HepG2 (cell line): ENCODE measurements at regions not wholly inside any gene's neighbourhood (a gene's known extent, or its start where the extent isn't known, plus 50 kb on each side); places are given as distances from the start of the nearest gene placed in this dataset.

Source experiments
- ATAC-seq: fragments of 200-7000 bp; cut with Tn5 transposase; 3 replicates; pipeline ENCODE4 v1.9.1; 2020; ENCODE audit warnings: mild to moderate bottlenecking, moderate library complexity
- BruUV-seq: library from RNA; stranded (reverse); fragments of 400-500 nt; replicated peaks from 2 replicates; lab custom pipeline; 2021; lab: Mats Ljungman, UMichigan
- CTCF ChIA-PET: fragments of 300-600 bp; formaldehyde crosslinking; extraction: SDS; loops from one replicate; lab custom pipeline; 2021; ENCODE audit warnings: low total read pairs, inconsistent platforms, low intra/inter-chr PET ratio; lab: Yijun Ruan, JAX
- POLR2A ChIA-PET: fragments of 350-600 bp; sonication (Branson Sonifier 250); formaldehyde crosslinking; loops from one replicate; lab custom pipeline; 2020; ENCODE audit warnings: antibody characterized with exemption, inconsistent platforms; lab: Yijun Ruan, JAX
- DNase-seq: peaks from one replicate; pipeline ENCODE4 v3.0.0-alpha.2; 2015; ENCODE audit warnings: low spot score
- FAIRE-seq: peaks from 3 replicates; lab custom pipeline; 2011; peaks lifted over from hg19 to GRCh38; lab: Jason Lieb, UNC
- H2AFZ ChIP-seq: one replicate; pipeline ENCODE4 v1.6.1; 2011; ENCODE audit warnings: low read length, inconsistent platforms
- H3K27ac ChIP-seq: fragments of 300-600 bp; 3 replicates; pipeline ENCODE4 v1.8.0; 2011; ENCODE audit warnings: mixed run types, mild to moderate bottlenecking, mixed read lengths, low read length, inconsistent platforms; ENCODE audit not compliant: insufficient read depth; ENCODE audit errors: extremely low read length
- H3K27me3 ChIP-seq, 2 experiments: fragments of 200-600 bp in 1 of 2; 2 replicates in 1 of 2; 3 replicates in 1 of 2; pipeline versions ENCODE4 v1.6.0 to v1.8.0; 2011; ENCODE audit warnings: low read length in 2 of 2, mild to moderate bottlenecking in 2 of 2, moderate library complexity in 2 of 2, inconsistent platforms in 1 of 2; ENCODE audit not compliant: insufficient read depth in 2 of 2, control insufficient read depth in 1 of 2
- H3K36me3 ChIP-seq, 2 experiments: fragments of 200-600 bp in 1 of 2; replicated peaks in 1 of 2; 2 replicates in 1 of 2; 3 replicates in 1 of 2; pipeline versions ENCODE4 v1.5.1 to v1.8.0; 2011; ENCODE audit warnings: low read length in 2 of 2, inconsistent platforms in 1 of 2; ENCODE audit not compliant: insufficient read depth in 2 of 2, control insufficient read depth in 1 of 2
- H3K4me1 ChIP-seq: 2 replicates; pipeline ENCODE4 v1.5.1; 2012; ENCODE audit warnings: low read length, inconsistent platforms; ENCODE audit not compliant: insufficient read depth
- H3K4me2 ChIP-seq: 2 replicates; pipeline ENCODE4 v1.6.0; 2011; ENCODE audit warnings: low read depth, low read length, inconsistent platforms
- H3K4me3 ChIP-seq, 3 experiments: fragments of 200-600 bp in 1 of 3; sonication (generic), shearing (Covaris generic) in 1 of 3; replicated peaks in 1 of 3; 2 replicates each; pipeline ENCODE4 v1.5.1; 2011 to 2016; ENCODE audit warnings: low read length in 3 of 3, inconsistent platforms in 2 of 3, low read depth in 2 of 3, mild to moderate bottlenecking in 2 of 3, control low read depth in 1 of 3, mixed read lengths in 1 of 3; ENCODE audit not compliant: insufficient read depth in 1 of 3
- H3K79me2 ChIP-seq: one replicate; pipeline ENCODE4 v1.6.1; 2011; ENCODE audit warnings: low read length, inconsistent platforms; ENCODE audit not compliant: insufficient read depth
- H3K9ac ChIP-seq: 2 replicates; pipeline ENCODE4 v1.6.0; 2011; ENCODE audit warnings: mild to moderate bottlenecking, low read depth, low read length, inconsistent platforms; ENCODE audit not compliant: insufficient read depth
- H3K9me3 ChIP-seq: 2 replicates; pipeline ENCODE4 v1.5.1; 2012; ENCODE audit warnings: mild to moderate bottlenecking, low read length
- H4K20me1 ChIP-seq: 2 replicates; pipeline ENCODE4 v1.6.0; 2011; ENCODE audit warnings: inconsistent platforms, mild to moderate bottlenecking, low read length, moderate library complexity; ENCODE audit not compliant: insufficient read depth
- ATRX ChIP-seq: sonication (generic); formaldehyde crosslinking; IDR thresholded peaks from 2 replicates; pipeline ENCODE4 v1.4.0; 2020; ENCODE audit warnings: missing genetic modification reagents, borderline replicate concordance
- BORCS8-MEF2B ChIP-seq: sonication (generic); formaldehyde crosslinking; IDR thresholded peaks from 2 replicates; pipeline ENCODE4 v1.8.0; 2022; ENCODE audit warnings: mild to moderate bottlenecking, missing genetic modification reagents
- GATAD2A ChIP-seq: IDR thresholded peaks from 2 replicates; pipeline ENCODE4 v1.6.1; 2016
- GLMP ChIP-seq: sonication (generic); formaldehyde crosslinking; IDR thresholded peaks from 2 replicates; pipeline ENCODE4 v1.9.0; 2021; ENCODE audit warnings: missing genetic modification reagents, mild to moderate bottlenecking, borderline replicate concordance
- GMEB2 ChIP-seq: IDR thresholded peaks from 2 replicates; pipeline ENCODE4 v1.6.1; 2016; ENCODE audit warnings: missing biosample characterization, missing genetic modification reagents, low read depth
- HNF4A ChIP-seq: sonication (generic); formaldehyde crosslinking; IDR thresholded peaks from 2 replicates; pipeline ENCODE4 v1.4.0; 2020; ENCODE audit warnings: missing genetic modification reagents
- NCOA1 ChIP-seq: sonication (generic); formaldehyde crosslinking; IDR thresholded peaks from 2 replicates; pipeline ENCODE4 v1.9.0; 2021; ENCODE audit warnings: missing genetic modification reagents
- RBAK ChIP-seq: sonication (generic); formaldehyde crosslinking; IDR thresholded peaks from 2 replicates; pipeline ENCODE4 v1.5.1; 2020; ENCODE audit warnings: mild to moderate bottlenecking, missing genetic modification reagents
- TP53 ChIP-seq: sonication (generic); formaldehyde crosslinking; conservative IDR thresholded peaks from 2 replicates; pipeline ENCODE4 v1.4.0; 2020; ENCODE audit warnings: missing genetic modification reagents
- ZBTB21 ChIP-seq: sonication (generic); formaldehyde crosslinking; IDR thresholded peaks from 2 replicates; pipeline ENCODE4 v1.4.0; 2020; ENCODE audit warnings: missing genetic modification reagents
- ZKSCAN1 ChIP-seq: fragments of 150-350 bp; IDR thresholded peaks from 2 replicates; pipeline ENCODE4 v1.6.1; 2014; ENCODE audit warnings: low read length
- ZNF567 ChIP-seq: sonication (generic); formaldehyde crosslinking; IDR thresholded peaks from 2 replicates; pipeline ENCODE4 v1.8.1; 2023; ENCODE audit warnings: mild to moderate bottlenecking, missing genetic modification reagents, borderline replicate concordance
- ZNF598 ChIP-seq: sonication (generic); formaldehyde crosslinking; IDR thresholded peaks from 2 replicates; pipeline ENCODE4 v1.5.1; 2020; ENCODE audit warnings: mild to moderate bottlenecking, missing genetic modification reagents, borderline replicate concordance
- WGBS: methylation state at CpG from one replicate; pipeline ENCODE4 v1.1.6; 2017; ENCODE audit warnings: low lambda C conversion rate; 5-methylcytosine and 5-hydroxymethylcytosine counted together
- in situ Hi-C: cut with HindIII; loops from 2 replicates; pipeline ENCODE4 v1.10.0; 2017; ENCODE audit warnings: low pct_unique_long_range_greater_than_20kb; ENCODE audit not compliant: extremely low pct_ligation_motif_present
- intact Hi-C: fragments of 100-400 bp; cut with micrococcal nuclease; formaldehyde crosslinking; loops from one replicate; pipeline ENCODE4 v1.10.0; 2022; ENCODE audit not compliant: unreplicated experiment

GRCh38 chr11:93053864-93054263 is 84.4 kb downstream of the MTNR1B start:
- no peak for FAIRE-seq
- ATAC-seq = no peak
- H3K79me2 ChIP-seq = no peaks in the 10 kb centered on the region
- ChIA-PET CTCF (no interaction called here), POLR2A (no interaction called here)
- no peak overlapping the region for H3K4me2 ChIP-seq
- H3K4me1 ChIP-seq = no peaks in the 10 kb centered on the region
- TF ChIP-seq ATRX (CRISPR knock-in tag) (no peak), TP53 (CRISPR knock-in tag) (no peak), RBAK (CRISPR knock-in tag) (no peak), ZNF598 (no peak), NCOA1 (CRISPR knock-in tag) (no peak), GLMP (no peak), GMEB2 (no peak), GATAD2A (CRISPR knock-in tag) (no peak), ZKSCAN1 (no peak), BORCS8-MEF2B (no peak), ZNF567 (CRISPR knock-in tag) (no peak), HNF4A (no peak), ZBTB21 (CRISPR knock-in tag) (no peak)
- no peak for DNase-seq
- no peak overlapping the region for H2AFZ ChIP-seq
- H3K27me3 ChIP-seq = no peaks in the 10 kb centered on the region
- no TSS peak for BruUV-seq
- no peak overlapping the region for H3K4me3 ChIP-seq
- in situ Hi-C loops = no loop called here
- 0% methylated on average over 2 of the region's 2 CpGs for WGBS
- no peaks in the 10 kb centered on the region for H3K36me3 ChIP-seq
- no peaks in the 10 kb centered on the region for H3K9me3 ChIP-seq
- H3K9ac ChIP-seq = no peak overlapping the region
- no peaks in the 10 kb centered on the region for H4K20me1 ChIP-seq
- intact Hi-C loops = no loop called here
- H3K27ac ChIP-seq = no peak overlapping the region
